Liver (tissue), 3 donors: ENCODE measurements at regions not wholly inside any gene's neighbourhood (a gene's known extent, or its start where the extent isn't known, plus 50 kb on each side); places are given as distances from the start of the nearest gene placed in this dataset.
A peak's percentile ranks its signal among the peaks of the same experiment; 100 is the strongest.

Experiments used
- EGR1 ChIP-seq, 2 donors: IDR thresholded peaks; 2 replicates each; pipeline ENCODE4 v1.6.1; 2016 to 2018; ENCODE audit warnings: antibody characterized with exemption in 2 of 2, low read depth in 2 of 2
- FOXA2 ChIP-seq: IDR thresholded peaks from 2 replicates; pipeline ENCODE4 v1.6.1; 2016; ENCODE audit warnings: antibody characterized with exemption
- GABPA ChIP-seq, 2 donors: IDR thresholded peaks in 1 of 2; conservative IDR thresholded peaks in 1 of 2; 2 replicates each; pipeline ENCODE4 v1.6.1; 2016; ENCODE audit warnings: antibody characterized with exemption in 2 of 2, mild to moderate bottlenecking in 1 of 2, moderate library complexity in 1 of 2
- JUND ChIP-seq, 2 donors: IDR thresholded peaks; 2 replicates each; pipeline ENCODE4 v1.6.1; 2016; ENCODE audit warnings: antibody characterized with exemption in 2 of 2
- RAD21 ChIP-seq, 2 donors: IDR thresholded peaks; 2 replicates each; pipeline ENCODE4 v1.6.1; 2016; ENCODE audit warnings: antibody characterized with exemption in 2 of 2, mild to moderate bottlenecking in 2 of 2
- RXRA ChIP-seq, 2 donors: IDR thresholded peaks; 2 replicates each; pipeline ENCODE4 v1.6.1; 2017 to 2018; ENCODE audit warnings: antibody characterized with exemption in 2 of 2, mild to moderate bottlenecking in 1 of 2
- SP1 ChIP-seq: IDR thresholded peaks from 2 replicates; pipeline ENCODE4 v1.6.1; 2018; ENCODE audit warnings: antibody characterized with exemption, mild to moderate bottlenecking
- TAF1 ChIP-seq: conservative IDR thresholded peaks from 2 replicates; pipeline ENCODE4 v1.6.1; 2016; ENCODE audit warnings: antibody characterized with exemption, mild to moderate bottlenecking
- YY1 ChIP-seq: IDR thresholded peaks from 2 replicates; pipeline ENCODE4 v1.6.1; 2016; ENCODE audit warnings: antibody characterized with exemption, mild to moderate bottlenecking
- TF ChIP-seq, protein P1 (sequence below): fragments of 150-350 bp; IDR thresholded peaks from 2 replicates; pipeline ENCODE4 v1.5.1; 2017; ENCODE audit warnings: improper control_type of control experiment, low read depth, low read length; ENCODE audit not compliant: missing input control
- TF ChIP-seq, protein P2 (sequence below): IDR thresholded peaks from 2 replicates; pipeline ENCODE4 v1.6.1; 2016; ENCODE audit warnings: antibody characterized with exemption
- TF ChIP-seq, protein P3 (sequence below): IDR thresholded peaks from 2 replicates; pipeline ENCODE4 v1.6.1; 2016; ENCODE audit warnings: antibody characterized with exemption, mild to moderate bottlenecking
- TF ChIP-seq, protein P4 (sequence below): IDR thresholded peaks from 2 replicates; pipeline ENCODE4 v1.6.1; 2016; ENCODE audit warnings: antibody characterized with exemption
- TF ChIP-seq, protein P5 (sequence below): IDR thresholded peaks from 2 replicates; pipeline ENCODE4 v1.6.1; 2016; ENCODE audit warnings: antibody characterized with exemption
- donor health status: healthy.
- donor health status: healthy.

- TF ChIP-seq, protein P1, sequence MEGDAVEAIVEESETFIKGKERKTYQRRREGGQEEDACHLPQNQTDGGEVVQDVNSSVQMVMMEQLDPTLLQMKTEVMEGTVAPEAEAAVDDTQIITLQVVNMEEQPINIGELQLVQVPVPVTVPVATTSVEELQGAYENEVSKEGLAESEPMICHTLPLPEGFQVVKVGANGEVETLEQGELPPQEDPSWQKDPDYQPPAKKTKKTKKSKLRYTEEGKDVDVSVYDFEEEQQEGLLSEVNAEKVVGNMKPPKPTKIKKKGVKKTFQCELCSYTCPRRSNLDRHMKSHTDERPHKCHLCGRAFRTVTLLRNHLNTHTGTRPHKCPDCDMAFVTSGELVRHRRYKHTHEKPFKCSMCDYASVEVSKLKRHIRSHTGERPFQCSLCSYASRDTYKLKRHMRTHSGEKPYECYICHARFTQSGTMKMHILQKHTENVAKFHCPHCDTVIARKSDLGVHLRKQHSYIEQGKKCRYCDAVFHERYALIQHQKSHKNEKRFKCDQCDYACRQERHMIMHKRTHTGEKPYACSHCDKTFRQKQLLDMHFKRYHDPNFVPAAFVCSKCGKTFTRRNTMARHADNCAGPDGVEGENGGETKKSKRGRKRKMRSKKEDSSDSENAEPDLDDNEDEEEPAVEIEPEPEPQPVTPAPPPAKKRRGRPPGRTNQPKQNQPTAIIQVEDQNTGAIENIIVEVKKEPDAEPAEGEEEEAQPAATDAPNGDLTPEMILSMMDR, result no peak
- TF ChIP-seq GABPA (IDR thresholded peaks at IDR 0.05 in 1 of 2, conservative IDR thresholded peaks at IDR 0.05 in 1 of 2), result no peak
- TF ChIP-seq, protein P2, sequence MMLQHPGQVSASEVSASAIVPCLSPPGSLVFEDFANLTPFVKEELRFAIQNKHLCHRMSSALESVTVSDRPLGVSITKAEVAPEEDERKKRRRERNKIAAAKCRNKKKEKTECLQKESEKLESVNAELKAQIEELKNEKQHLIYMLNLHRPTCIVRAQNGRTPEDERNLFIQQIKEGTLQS, result no peak
- no peak for TF ChIP-seq YY1
- TF ChIP-seq, protein P3, sequence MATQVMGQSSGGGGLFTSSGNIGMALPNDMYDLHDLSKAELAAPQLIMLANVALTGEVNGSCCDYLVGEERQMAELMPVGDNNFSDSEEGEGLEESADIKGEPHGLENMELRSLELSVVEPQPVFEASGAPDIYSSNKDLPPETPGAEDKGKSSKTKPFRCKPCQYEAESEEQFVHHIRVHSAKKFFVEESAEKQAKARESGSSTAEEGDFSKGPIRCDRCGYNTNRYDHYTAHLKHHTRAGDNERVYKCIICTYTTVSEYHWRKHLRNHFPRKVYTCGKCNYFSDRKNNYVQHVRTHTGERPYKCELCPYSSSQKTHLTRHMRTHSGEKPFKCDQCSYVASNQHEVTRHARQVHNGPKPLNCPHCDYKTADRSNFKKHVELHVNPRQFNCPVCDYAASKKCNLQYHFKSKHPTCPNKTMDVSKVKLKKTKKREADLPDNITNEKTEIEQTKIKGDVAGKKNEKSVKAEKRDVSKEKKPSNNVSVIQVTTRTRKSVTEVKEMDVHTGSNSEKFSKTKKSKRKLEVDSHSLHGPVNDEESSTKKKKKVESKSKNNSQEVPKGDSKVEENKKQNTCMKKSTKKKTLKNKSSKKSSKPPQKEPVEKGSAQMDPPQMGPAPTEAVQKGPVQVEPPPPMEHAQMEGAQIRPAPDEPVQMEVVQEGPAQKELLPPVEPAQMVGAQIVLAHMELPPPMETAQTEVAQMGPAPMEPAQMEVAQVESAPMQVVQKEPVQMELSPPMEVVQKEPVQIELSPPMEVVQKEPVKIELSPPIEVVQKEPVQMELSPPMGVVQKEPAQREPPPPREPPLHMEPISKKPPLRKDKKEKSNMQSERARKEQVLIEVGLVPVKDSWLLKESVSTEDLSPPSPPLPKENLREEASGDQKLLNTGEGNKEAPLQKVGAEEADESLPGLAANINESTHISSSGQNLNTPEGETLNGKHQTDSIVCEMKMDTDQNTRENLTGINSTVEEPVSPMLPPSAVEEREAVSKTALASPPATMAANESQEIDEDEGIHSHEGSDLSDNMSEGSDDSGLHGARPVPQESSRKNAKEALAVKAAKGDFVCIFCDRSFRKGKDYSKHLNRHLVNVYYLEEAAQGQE, result no peak
- TF ChIP-seq RAD21 (IDR thresholded peaks at IDR 0.05), result no peak
- TF ChIP-seq, protein P4, sequence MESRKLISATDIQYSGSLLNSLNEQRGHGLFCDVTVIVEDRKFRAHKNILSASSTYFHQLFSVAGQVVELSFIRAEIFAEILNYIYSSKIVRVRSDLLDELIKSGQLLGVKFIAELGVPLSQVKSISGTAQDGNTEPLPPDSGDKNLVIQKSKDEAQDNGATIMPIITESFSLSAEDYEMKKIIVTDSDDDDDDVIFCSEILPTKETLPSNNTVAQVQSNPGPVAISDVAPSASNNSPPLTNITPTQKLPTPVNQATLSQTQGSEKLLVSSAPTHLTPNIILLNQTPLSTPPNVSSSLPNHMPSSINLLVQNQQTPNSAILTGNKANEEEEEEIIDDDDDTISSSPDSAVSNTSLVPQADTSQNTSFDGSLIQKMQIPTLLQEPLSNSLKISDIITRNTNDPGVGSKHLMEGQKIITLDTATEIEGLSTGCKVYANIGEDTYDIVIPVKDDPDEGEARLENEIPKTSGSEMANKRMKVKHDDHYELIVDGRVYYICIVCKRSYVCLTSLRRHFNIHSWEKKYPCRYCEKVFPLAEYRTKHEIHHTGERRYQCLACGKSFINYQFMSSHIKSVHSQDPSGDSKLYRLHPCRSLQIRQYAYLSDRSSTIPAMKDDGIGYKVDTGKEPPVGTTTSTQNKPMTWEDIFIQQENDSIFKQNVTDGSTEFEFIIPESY, result peak; percentile 23
- TF ChIP-seq EGR1 (IDR thresholded peaks at IDR 0.05; ENCODE audit: low read depth in 2 of 2), result no peak
- TF ChIP-seq, protein P5, sequence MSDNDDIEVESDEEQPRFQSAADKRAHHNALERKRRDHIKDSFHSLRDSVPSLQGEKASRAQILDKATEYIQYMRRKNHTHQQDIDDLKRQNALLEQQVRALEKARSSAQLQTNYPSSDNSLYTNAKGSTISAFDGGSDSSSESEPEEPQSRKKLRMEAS, result no peak
- no peak for TF ChIP-seq TAF1
- no peak for TF ChIP-seq JUND (IDR thresholded peaks at IDR 0.05)
- peak in 1 of 2 donors; percentile 80 for TF ChIP-seq RXRA (IDR thresholded peaks at IDR 0.05)
- no peak for TF ChIP-seq SP1
- no peak for TF ChIP-seq FOXA2
Observed at GRCh38 chr16:65989861-65990604, 376.5 kb upstream of the CDH5 start.
